ENCODE measurements at regions not wholly inside any gene's neighbourhood (a gene's known extent, or its start where the extent isn't known, plus 50 kb on each side); places are given as distances from the start of the nearest gene placed in this dataset.

DNA sequence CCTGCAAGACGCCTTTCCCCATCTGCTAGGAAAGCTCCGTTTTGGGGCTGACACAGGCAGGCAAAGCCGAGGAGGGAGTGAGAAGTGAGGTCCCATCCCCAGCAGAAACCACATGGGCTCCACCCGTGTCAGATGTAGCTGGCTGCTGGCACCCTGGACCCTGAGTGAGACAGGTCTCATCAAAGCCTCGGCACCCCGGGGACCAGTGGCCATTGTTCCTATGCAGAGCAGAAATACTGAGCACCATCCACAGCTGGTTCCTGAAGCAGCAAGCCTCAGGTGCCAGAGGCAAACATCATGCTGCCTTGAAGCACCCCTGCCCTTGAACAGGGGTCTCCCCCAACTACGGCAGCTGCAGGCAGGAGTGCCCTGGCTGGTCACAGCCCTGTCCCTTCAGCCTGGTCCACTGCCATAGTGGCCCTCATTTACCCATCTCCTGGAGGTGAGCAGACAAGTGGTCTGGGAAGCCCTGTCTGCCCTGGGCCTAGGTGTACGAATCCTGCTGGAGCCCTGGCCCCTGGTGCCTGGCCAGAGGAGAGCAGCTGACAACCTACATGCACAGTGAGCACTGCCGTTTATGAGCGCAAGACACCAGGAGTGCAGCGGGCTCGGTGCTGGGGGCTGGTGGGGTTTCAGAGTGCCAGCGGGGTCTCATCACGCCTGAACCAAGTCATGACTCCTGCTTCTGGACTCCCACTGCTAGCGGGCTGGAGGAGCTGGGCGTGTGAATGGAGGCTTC lies 289.8 kb upstream of the RTL1 start:
- no peak for TF ChIP-seq EP300 (IDR thresholded peaks at IDR 0.05)
- TF ChIP-seq, protein P1, sequence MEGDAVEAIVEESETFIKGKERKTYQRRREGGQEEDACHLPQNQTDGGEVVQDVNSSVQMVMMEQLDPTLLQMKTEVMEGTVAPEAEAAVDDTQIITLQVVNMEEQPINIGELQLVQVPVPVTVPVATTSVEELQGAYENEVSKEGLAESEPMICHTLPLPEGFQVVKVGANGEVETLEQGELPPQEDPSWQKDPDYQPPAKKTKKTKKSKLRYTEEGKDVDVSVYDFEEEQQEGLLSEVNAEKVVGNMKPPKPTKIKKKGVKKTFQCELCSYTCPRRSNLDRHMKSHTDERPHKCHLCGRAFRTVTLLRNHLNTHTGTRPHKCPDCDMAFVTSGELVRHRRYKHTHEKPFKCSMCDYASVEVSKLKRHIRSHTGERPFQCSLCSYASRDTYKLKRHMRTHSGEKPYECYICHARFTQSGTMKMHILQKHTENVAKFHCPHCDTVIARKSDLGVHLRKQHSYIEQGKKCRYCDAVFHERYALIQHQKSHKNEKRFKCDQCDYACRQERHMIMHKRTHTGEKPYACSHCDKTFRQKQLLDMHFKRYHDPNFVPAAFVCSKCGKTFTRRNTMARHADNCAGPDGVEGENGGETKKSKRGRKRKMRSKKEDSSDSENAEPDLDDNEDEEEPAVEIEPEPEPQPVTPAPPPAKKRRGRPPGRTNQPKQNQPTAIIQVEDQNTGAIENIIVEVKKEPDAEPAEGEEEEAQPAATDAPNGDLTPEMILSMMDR (IDR thresholded peaks at IDR 0.05), result no peak
- no peak for TF ChIP-seq POLR2AphosphoS5 (IDR thresholded peaks at IDR 0.05)
